WTC11 (cell line): ENCODE measurements at regions not wholly inside any gene's neighbourhood (a gene's known extent, or its start where the extent isn't known, plus 50 kb on each side); places are given as distances from the start of the nearest gene placed in this dataset.

Source experiments
- ATF1 ChIP-seq: sonication (generic); formaldehyde crosslinking; IDR thresholded peaks from 2 replicates; pipeline ENCODE4 v1.8.1; 2023; ENCODE audit warnings: mild to moderate bottlenecking, moderate library complexity, missing genetic modification reagents
- CDX4 ChIP-seq: fragments of 250-450 bp; sonication (Bioruptor Pico); IDR thresholded peaks from 2 replicates; pipeline ENCODE4 v1.9.0; 2021; ENCODE audit warnings: moderate library complexity, mild to moderate bottlenecking, inconsistent platforms, borderline replicate concordance
- GABPB1 ChIP-seq: sonication (generic); formaldehyde crosslinking; IDR thresholded peaks from 2 replicates; pipeline ENCODE4 v1.8.1; 2023; ENCODE audit warnings: mild to moderate bottlenecking, missing genetic modification reagents
- IRF1 ChIP-seq: sonication (generic); formaldehyde crosslinking; IDR thresholded peaks from 2 replicates; pipeline ENCODE4 v1.8.0; 2023; ENCODE audit warnings: missing genetic modification reagents
- USF2 ChIP-seq: sonication (generic); formaldehyde crosslinking; IDR thresholded peaks from 2 replicates; pipeline ENCODE4 v1.8.1; 2023; ENCODE audit warnings: mild to moderate bottlenecking, missing genetic modification reagents, moderate library complexity
- ZNF232 ChIP-seq: sonication (generic); formaldehyde crosslinking; IDR thresholded peaks from 2 replicates; pipeline ENCODE4 v1.8.0; 2022; ENCODE audit warnings: mild to moderate bottlenecking, missing genetic modification reagents
- TF ChIP-seq, protein P1 (sequence below): fragments of 200-600 bp; IDR thresholded peaks from 2 replicates; pipeline ENCODE4 v1.8.0; 2022; ENCODE audit warnings: antibody characterized with exemption

DNA sequence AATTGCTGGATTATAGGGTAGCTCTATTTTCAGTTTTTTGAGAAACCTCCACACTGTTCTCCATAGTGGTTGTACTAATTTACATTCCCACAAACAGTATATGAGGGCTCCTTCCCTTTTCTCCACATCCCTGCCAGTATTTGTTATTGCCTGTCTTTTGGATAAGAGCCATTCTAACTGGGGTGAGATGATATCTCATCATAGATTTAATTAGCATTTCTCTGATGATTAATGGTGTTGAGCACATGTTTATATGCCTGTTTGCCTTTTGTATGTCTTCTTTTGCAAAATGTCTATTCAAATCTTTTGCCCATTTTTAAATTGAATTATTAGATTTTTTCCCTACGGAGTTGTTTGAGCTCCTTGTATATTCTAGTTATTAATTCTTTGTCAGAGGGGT, 385.3 kb downstream of the CCER1 start:
- TF ChIP-seq, protein P1, sequence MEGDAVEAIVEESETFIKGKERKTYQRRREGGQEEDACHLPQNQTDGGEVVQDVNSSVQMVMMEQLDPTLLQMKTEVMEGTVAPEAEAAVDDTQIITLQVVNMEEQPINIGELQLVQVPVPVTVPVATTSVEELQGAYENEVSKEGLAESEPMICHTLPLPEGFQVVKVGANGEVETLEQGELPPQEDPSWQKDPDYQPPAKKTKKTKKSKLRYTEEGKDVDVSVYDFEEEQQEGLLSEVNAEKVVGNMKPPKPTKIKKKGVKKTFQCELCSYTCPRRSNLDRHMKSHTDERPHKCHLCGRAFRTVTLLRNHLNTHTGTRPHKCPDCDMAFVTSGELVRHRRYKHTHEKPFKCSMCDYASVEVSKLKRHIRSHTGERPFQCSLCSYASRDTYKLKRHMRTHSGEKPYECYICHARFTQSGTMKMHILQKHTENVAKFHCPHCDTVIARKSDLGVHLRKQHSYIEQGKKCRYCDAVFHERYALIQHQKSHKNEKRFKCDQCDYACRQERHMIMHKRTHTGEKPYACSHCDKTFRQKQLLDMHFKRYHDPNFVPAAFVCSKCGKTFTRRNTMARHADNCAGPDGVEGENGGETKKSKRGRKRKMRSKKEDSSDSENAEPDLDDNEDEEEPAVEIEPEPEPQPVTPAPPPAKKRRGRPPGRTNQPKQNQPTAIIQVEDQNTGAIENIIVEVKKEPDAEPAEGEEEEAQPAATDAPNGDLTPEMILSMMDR = no peak
- TF ChIP-seq USF2 (CRISPR knock-in tag) (no peak), IRF1 (CRISPR knock-in tag) (no peak), GABPB1 (CRISPR knock-in tag) (no peak), ATF1 (CRISPR knock-in tag) (no peak), ZNF232 (no peak), CDX4 (CRISPR knock-in tag) (no peak)
